Ectodermal cell (in vitro differentiated cells): ENCODE measurements at regions not wholly inside any gene's neighbourhood (a gene's known extent, or its start where the extent isn't known, plus 50 kb on each side); places are given as distances from the start of the nearest gene placed in this dataset.
"Not testable (repeated sequence)": the region's sequence is repeated elsewhere in the genome, so short reads cannot be mapped to it uniquely, and the experiment has no call there.

ENCODE experiments used
- H3K27ac ChIP-seq: 2 replicates; pipeline ENCODE4 v1.7.0; 2013; ENCODE audit warnings: mild to moderate bottlenecking, low read depth, low read length; ENCODE audit not compliant: insufficient read depth, poor library complexity, severe bottlenecking
- H3K27me3 ChIP-seq: 2 replicates; pipeline ENCODE4 v1.7.0; 2013; ENCODE audit warnings: mild to moderate bottlenecking, low read length; ENCODE audit not compliant: insufficient read depth, control insufficient read depth, poor library complexity, severe bottlenecking
- H3K36me3 ChIP-seq: one replicate; pipeline ENCODE4 v1.7.0; 2013; ENCODE audit warnings: low read length; ENCODE audit not compliant: control insufficient read depth, insufficient read depth
- H3K4me1 ChIP-seq: one replicate; pipeline ENCODE4 v1.7.0; 2013; ENCODE audit warnings: low read length; ENCODE audit not compliant: control insufficient read depth, insufficient read depth
- H3K4me3 ChIP-seq: 2 replicates; pipeline ENCODE4 v1.7.0; 2013; ENCODE audit warnings: low read depth, low read length, control low read depth; ENCODE audit not compliant: insufficient read depth
- H3K9me3 ChIP-seq: 2 replicates; pipeline ENCODE4 v1.7.0; 2013; ENCODE audit warnings: mild to moderate bottlenecking, low read length, moderate library complexity; ENCODE audit not compliant: control insufficient read depth
- WGBS, 2 experiments: methylation state at CpG; one replicate each; pipeline ENCODE4 v1.1.7; 2013; ENCODE audit warnings: missing lambda C conversion rate in 2 of 2; 5-methylcytosine and 5-hydroxymethylcytosine counted together

GRCh38 chr5:87645224-87645623 lies 232.5 kb upstream of the CCNH start:
- H3K27me3 ChIP-seq, result no peaks in the 10 kb centered on the region
- H3K4me1 ChIP-seq, result no peaks in the 10 kb centered on the region
- no peaks in the 10 kb centered on the region for H3K9me3 ChIP-seq
- H3K27ac ChIP-seq, result no peak overlapping the region
- 68 to 73% methylated on average over 2 of the region's 3 CpGs for WGBS, 2 experiments
- no peak overlapping the region for H3K4me3 ChIP-seq
- no peaks in the 10 kb centered on the region for H3K36me3 ChIP-seq

- H3K4me3 ChIP-seq, result no peak overlapping the region
- no peaks in the 10 kb centered on the region for H3K27me3 ChIP-seq
- H3K27ac ChIP-seq, result no peak overlapping the region
- H3K36me3 ChIP-seq, result no peaks in the 10 kb centered on the region
- no peaks in the 10 kb centered on the region for H3K9me3 ChIP-seq
- H3K4me1 ChIP-seq, result no peaks in the 10 kb centered on the region
Observed at GRCh38 chr5:87640902-87641301, 228.2 kb upstream of the CCNH start.

GRCh38 chr5:87627363-87627762 lies 214.6 kb upstream of the CCNH start:
- WGBS, 2 experiments, result 75% methylated on average over 1 of the region's 1 CpG; no CpG with 5 or more reads in 1 of the 2 experiments
- H3K4me3 ChIP-seq, result no peak overlapping the region
- H3K27me3 ChIP-seq, result no peaks in the 10 kb centered on the region
- H3K9me3 ChIP-seq, result no peaks in the 10 kb centered on the region
- no peaks in the 10 kb centered on the region for H3K36me3 ChIP-seq
- no peaks in the 10 kb centered on the region for H3K4me1 ChIP-seq
- H3K27ac ChIP-seq, result no peak overlapping the region

GRCh38 chr5:87608385-87608784 lies 195.7 kb upstream of the CCNH start:
- Histone ChIP-seq H3K36me3 (no peaks in the 10 kb centered on the region), H3K4me3 (no peak overlapping the region), H3K27me3 (no peaks in the 10 kb centered on the region), H3K4me1 (no peaks in the 10 kb centered on the region), H3K27ac (no peak overlapping the region), H3K9me3 (no peaks in the 10 kb centered on the region)
- 93% methylated on average over 1 of the region's 1 CpG; no CpG with 5 or more reads in 1 of the 2 experiments for WGBS, 2 experiments

GRCh38 chr5:87605663-87606062 lies 192.9 kb upstream of the CCNH start:
- no peaks in the 10 kb centered on the region for H3K27me3 ChIP-seq
- WGBS, 2 experiments, result 81 to 82% methylated on average over 2 of the region's 2 CpGs
- no peak overlapping the region for H3K4me3 ChIP-seq
- H3K36me3 ChIP-seq, result no peaks in the 10 kb centered on the region
- no peak overlapping the region for H3K27ac ChIP-seq
- no peaks in the 10 kb centered on the region for H3K9me3 ChIP-seq
- H3K4me1 ChIP-seq, result no peaks in the 10 kb centered on the region

- Histone ChIP-seq H3K4me3 (no peak overlapping the region), H3K4me1 (no peaks in the 10 kb centered on the region), H3K27me3 (no peaks in the 10 kb centered on the region), H3K9me3 (no peaks in the 10 kb centered on the region), H3K36me3 (no peaks in the 10 kb centered on the region), H3K27ac (no peak overlapping the region)
- WGBS, 2 experiments, result 100% methylated on average over 1 to 2 of the region's 2 CpGs
Observed at GRCh38 chr5:87599778-87600177, 187.0 kb upstream of the CCNH start.

- 91 to 95% methylated on average over 1 of the region's 1 CpG for WGBS, 2 experiments
- Histone ChIP-seq H3K9me3 (no peaks in the 10 kb centered on the region), H3K27me3 (no peaks in the 10 kb centered on the region), H3K4me1 (no peaks in the 10 kb centered on the region), H3K36me3 (no peaks in the 10 kb centered on the region), H3K27ac (no peak overlapping the region), H3K4me3 (no peak overlapping the region)
Observed at GRCh38 chr5:87598460-87598859, 185.7 kb upstream of the CCNH start.

GRCh38 chr5:87594566-87594965 lies 181.8 kb upstream of the CCNH start:
- Histone ChIP-seq H3K27me3 (no peaks in the 10 kb centered on the region), H3K4me1 (no peaks in the 10 kb centered on the region), H3K4me3 (no peak overlapping the region), H3K27ac (no peak overlapping the region), H3K9me3 (no peaks in the 10 kb centered on the region), H3K36me3 (no peaks in the 10 kb centered on the region)
- 100% methylated on average over 1 of the region's 1 CpG for WGBS, 2 experiments

- Histone ChIP-seq H3K27me3 (no peaks in the 10 kb centered on the region), H3K27ac (no peak overlapping the region), H3K4me3 (no peak overlapping the region), H3K9me3 (no peaks in the 10 kb centered on the region), H3K4me1 (no peaks in the 10 kb centered on the region), H3K36me3 (no peaks in the 10 kb centered on the region)
- WGBS, 2 experiments, result 100% methylated on average over 2 of the region's 2 CpGs; no CpG with 5 or more reads in 1 of the 2 experiments
Observed at GRCh38 chr5:87589587-87589986, 176.9 kb upstream of the CCNH start.

GRCh38 chr5:87588316-87588715 lies 175.6 kb upstream of the CCNH start:
- H3K27me3 ChIP-seq, result no peaks in the 10 kb centered on the region
- H3K27ac ChIP-seq, result no peak overlapping the region
- H3K36me3 ChIP-seq, result no peaks in the 10 kb centered on the region
- no peaks in the 10 kb centered on the region for H3K9me3 ChIP-seq
- no peaks in the 10 kb centered on the region for H3K4me1 ChIP-seq
- 40 to 71% methylated on average over 1 to 2 of the region's 4 CpGs for WGBS, 2 experiments
- H3K4me3 ChIP-seq, result no peak overlapping the region

GRCh38 chr5:87583704-87584103 lies 171.0 kb upstream of the CCNH start:
- H3K4me3 ChIP-seq, H3K27me3 ChIP-seq, H3K27ac ChIP-seq, H3K4me1 ChIP-seq, H3K36me3 ChIP-seq, H3K9me3 ChIP-seq: not testable (repeated sequence)
